ENCODE measurements at regions not wholly inside any gene's neighbourhood (a gene's known extent, or its start where the extent isn't known, plus 50 kb on each side); places are given as distances from the start of the nearest gene placed in this dataset.
A peak's percentile ranks its signal among the peaks of the same experiment; 100 is the strongest.

DNA sequence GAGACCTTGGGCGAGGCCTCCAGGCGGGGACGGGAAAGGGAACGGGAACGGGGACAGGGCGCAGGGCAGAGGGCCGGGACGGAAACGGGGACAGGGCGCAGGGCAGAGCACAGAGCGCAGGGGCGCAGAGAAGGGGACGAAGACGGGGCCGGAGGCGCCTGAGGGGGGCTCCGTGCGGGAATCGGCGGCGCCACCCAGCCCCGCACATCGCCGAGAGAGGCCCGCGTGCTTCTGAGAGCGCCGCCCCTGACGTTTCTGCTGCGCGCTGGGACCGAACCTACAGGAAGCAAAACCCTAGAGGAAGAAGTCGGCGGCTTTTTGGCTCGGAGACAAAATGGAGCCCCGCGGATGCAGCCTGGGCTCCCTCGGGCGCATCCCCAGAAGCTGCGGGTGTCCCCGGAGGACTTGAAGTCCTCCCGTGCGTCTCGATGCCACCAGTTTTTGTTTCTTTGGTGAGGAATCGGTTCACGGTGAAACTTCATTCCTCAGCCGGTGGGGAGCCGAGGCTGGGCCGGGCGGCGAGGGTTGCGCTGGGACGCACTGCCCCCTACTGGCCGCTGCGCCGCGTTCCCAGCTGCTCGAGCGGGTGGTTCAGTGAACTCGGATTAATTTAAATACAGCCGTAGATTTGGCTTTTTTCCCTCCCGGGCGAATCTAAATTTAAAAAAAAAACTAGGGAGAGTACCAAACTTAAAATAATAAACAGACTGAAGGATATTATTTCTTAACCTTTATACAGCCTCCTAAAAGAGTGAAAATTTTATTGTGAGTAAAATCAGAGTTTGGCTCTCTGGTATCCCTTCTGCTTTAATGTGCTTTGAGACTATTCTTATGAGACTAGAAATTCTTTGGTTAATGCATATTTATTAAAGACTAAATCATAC lies 350.0 kb upstream of the ARGLU1 start:
- TF ChIP-seq, protein P1, sequence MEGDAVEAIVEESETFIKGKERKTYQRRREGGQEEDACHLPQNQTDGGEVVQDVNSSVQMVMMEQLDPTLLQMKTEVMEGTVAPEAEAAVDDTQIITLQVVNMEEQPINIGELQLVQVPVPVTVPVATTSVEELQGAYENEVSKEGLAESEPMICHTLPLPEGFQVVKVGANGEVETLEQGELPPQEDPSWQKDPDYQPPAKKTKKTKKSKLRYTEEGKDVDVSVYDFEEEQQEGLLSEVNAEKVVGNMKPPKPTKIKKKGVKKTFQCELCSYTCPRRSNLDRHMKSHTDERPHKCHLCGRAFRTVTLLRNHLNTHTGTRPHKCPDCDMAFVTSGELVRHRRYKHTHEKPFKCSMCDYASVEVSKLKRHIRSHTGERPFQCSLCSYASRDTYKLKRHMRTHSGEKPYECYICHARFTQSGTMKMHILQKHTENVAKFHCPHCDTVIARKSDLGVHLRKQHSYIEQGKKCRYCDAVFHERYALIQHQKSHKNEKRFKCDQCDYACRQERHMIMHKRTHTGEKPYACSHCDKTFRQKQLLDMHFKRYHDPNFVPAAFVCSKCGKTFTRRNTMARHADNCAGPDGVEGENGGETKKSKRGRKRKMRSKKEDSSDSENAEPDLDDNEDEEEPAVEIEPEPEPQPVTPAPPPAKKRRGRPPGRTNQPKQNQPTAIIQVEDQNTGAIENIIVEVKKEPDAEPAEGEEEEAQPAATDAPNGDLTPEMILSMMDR (conservative IDR thresholded peaks at IDR 0.05; ENCODE audit: low read depth, low read length), result peak; percentile 71
- H3K4me3 ChIP-seq (IDR thresholded peaks at IDR 0.05; ENCODE audit: insufficient read depth, low read depth, low read length), result no peak overlapping the region
- H3K4me1 ChIP-seq (ENCODE audit: low read depth, poor library complexity, severe bottlenecking), result peaks cover 2% of the 10 kb centered on the region
- H3K4me2 ChIP-seq, result peak overlapping the region; percentile 2; the same call in 1 of the 2 replicates
- no peaks in the 10 kb centered on the region for H4K20me1 ChIP-seq (ENCODE audit: insufficient read depth)
- H3K9ac ChIP-seq, result peak overlapping the region; percentile 83; the same call in 1 of the 2 replicates
- H2AFZ ChIP-seq (ENCODE audit: low read depth), result peak overlapping the region; percentile 75
- H3K79me2 ChIP-seq (ENCODE audit: insufficient read depth, low read depth), result no peaks in the 10 kb centered on the region
- no peaks in the 10 kb centered on the region for H3K36me3 ChIP-seq (ENCODE audit: insufficient read depth)
- H3K27ac ChIP-seq, result peak overlapping the region; percentile 56
- no peaks in the 10 kb centered on the region for H3K27me3 ChIP-seq (ENCODE audit: insufficient read depth, low read depth)

DNA sequence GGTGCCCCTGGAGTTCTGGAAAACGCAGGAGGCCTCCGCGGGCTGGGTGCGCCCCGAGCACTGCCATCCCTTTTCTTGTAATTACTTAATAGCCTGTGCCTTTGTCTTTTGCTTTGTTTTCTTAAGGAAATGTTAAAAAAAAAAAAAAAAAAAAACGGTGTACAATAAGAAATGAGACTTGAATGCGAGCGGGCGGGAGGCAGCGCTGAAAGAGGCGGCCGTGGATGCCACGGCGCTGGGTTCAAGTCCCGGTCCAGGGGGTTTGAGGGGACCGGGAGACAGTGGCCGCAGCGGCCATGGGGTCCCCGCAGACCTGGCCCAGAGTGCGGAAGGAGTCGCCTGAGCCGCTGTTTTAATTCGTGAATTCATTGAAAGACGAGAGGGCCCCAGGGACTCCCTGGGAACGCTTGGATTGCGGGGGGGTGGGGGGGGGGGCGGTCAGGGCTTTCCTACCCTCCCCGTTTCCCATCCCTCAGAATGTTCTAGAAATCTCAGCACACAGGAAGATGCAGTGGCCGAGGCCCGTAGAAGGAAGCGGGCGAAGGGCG lies 349.2 kb upstream of the ARGLU1 start:
- no peaks in the 10 kb centered on the region for H4K20me1 ChIP-seq (ENCODE audit: insufficient read depth)
- no peaks in the 10 kb centered on the region for H3K27me3 ChIP-seq (ENCODE audit: insufficient read depth, low read depth)
- no peak overlapping the region for H3K27ac ChIP-seq
- H3K79me2 ChIP-seq (ENCODE audit: insufficient read depth, low read depth), result no peaks in the 10 kb centered on the region
- no peaks in the 10 kb centered on the region for H3K36me3 ChIP-seq (ENCODE audit: insufficient read depth)
- TF ChIP-seq, protein P1 (conservative IDR thresholded peaks at IDR 0.05; ENCODE audit: low read depth, low read length), result no peak
- H2AFZ ChIP-seq (ENCODE audit: low read depth), result 0 out of 2 replicates have a peak overlapping the region, but pooled peaks have one; percentile 75
- peak overlapping the region; percentile 83; the same call in 1 of the 2 replicates for H3K9ac ChIP-seq
- no peak overlapping the region for H3K4me3 ChIP-seq (IDR thresholded peaks at IDR 0.05; ENCODE audit: insufficient read depth, low read depth, low read length)
- H3K4me2 ChIP-seq, result no peak overlapping the region
- peaks cover 2% of the 10 kb centered on the region for H3K4me1 ChIP-seq (ENCODE audit: low read depth, poor library complexity, severe bottlenecking)

DNA sequence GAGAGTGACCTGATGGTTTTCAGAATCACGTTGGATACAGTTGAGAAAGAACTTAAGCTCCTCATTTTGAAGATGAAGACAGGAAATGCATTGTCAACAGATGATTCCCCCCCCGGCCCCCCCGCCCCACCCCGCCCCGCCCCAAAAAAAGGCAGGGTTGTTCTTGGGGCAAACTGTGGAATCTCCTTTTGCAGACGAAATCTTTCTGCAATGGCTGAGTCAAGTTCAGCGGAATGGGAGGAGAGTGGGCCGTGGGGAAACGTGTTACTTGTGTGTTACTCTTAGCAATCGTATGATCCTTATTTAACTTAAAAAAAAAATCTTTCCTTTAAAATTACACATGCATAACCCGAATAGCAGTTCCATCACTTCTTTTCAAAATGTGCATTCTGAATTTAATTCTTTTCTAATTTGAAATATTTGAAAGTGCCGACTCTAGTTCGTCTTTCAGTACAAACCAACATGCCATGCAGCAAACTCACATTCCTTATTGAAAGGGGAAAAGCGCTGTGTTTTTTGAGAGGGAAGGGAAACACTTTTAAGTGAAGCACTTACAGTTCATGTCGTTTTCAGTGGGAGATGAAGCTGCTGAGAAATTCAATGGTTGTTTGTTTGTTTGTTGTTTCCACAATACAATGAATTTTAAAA lies 348.5 kb upstream of the ARGLU1 start:
- H3K79me2 ChIP-seq (ENCODE audit: insufficient read depth, low read depth), result no peaks in the 10 kb centered on the region
- no peak overlapping the region for H3K4me3 ChIP-seq (IDR thresholded peaks at IDR 0.05; ENCODE audit: insufficient read depth, low read depth, low read length)
- H3K4me2 ChIP-seq, result no peak overlapping the region
- peaks cover 2% of the 10 kb centered on the region for H3K4me1 ChIP-seq (ENCODE audit: low read depth, poor library complexity, severe bottlenecking)
- no peaks in the 10 kb centered on the region for H4K20me1 ChIP-seq (ENCODE audit: insufficient read depth)
- H3K27ac ChIP-seq, result no peak overlapping the region
- H3K27me3 ChIP-seq (ENCODE audit: insufficient read depth, low read depth), result no peaks in the 10 kb centered on the region
- H2AFZ ChIP-seq (ENCODE audit: low read depth), result no peak overlapping the region
- no peaks in the 10 kb centered on the region for H3K36me3 ChIP-seq (ENCODE audit: insufficient read depth)
- TF ChIP-seq, protein P1 (conservative IDR thresholded peaks at IDR 0.05; ENCODE audit: low read depth, low read length), result no peak
- H3K9ac ChIP-seq, result no peak overlapping the region

DNA sequence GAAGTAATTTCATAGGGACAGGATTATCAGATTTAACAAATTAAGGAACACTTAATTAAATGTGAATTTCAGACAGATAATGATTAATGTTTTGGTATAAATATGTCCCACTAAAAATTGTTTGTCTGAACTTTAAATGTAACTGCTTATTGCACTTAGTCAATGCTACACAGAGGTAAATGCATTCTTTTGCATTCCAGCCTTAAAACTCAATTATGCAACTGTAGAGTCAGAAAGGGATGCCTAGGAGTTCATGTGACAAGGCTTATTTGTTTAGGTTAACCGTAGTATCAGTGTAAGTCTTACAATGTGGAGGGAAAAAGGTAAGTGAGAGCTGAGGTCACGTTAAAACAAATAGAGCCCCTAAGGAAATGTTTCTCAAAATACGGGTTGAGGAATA lies 347.2 kb upstream of the ARGLU1 start:
- H2AFZ ChIP-seq (ENCODE audit: low read depth), result no peak overlapping the region
- H4K20me1 ChIP-seq (ENCODE audit: insufficient read depth), result no peaks in the 10 kb centered on the region
- H3K9ac ChIP-seq, result no peak overlapping the region
- H3K36me3 ChIP-seq (ENCODE audit: insufficient read depth), result no peaks in the 10 kb centered on the region
- H3K79me2 ChIP-seq (ENCODE audit: insufficient read depth, low read depth), result no peaks in the 10 kb centered on the region
- no peaks in the 10 kb centered on the region for H3K27me3 ChIP-seq (ENCODE audit: insufficient read depth, low read depth)
- H3K4me2 ChIP-seq, result no peak overlapping the region
- H3K4me1 ChIP-seq (ENCODE audit: low read depth, poor library complexity, severe bottlenecking), result peaks cover 2% of the 10 kb centered on the region
- TF ChIP-seq, protein P1 (conservative IDR thresholded peaks at IDR 0.05; ENCODE audit: low read depth, low read length), result no peak
- H3K27ac ChIP-seq, result no peak overlapping the region
- no peak overlapping the region for H3K4me3 ChIP-seq (IDR thresholded peaks at IDR 0.05; ENCODE audit: insufficient read depth, low read depth, low read length)

Measured in KMS-11 (cell line).